UCSD-AML1 (cell line): ENCODE measurements at regions not wholly inside any gene's neighbourhood (a gene's known extent, or its start where the extent isn't known, plus 50 kb on each side); places are given as distances from the start of the nearest gene placed in this dataset.
A peak's percentile ranks its signal among the peaks of the same experiment; 100 is the strongest.

Experiments
- DNase-seq: peaks from one replicate; lab custom pipeline; 2025; ENCODE audit not compliant: unreplicated experiment; lab: John Stamatoyannopoulos, UW

DNA sequence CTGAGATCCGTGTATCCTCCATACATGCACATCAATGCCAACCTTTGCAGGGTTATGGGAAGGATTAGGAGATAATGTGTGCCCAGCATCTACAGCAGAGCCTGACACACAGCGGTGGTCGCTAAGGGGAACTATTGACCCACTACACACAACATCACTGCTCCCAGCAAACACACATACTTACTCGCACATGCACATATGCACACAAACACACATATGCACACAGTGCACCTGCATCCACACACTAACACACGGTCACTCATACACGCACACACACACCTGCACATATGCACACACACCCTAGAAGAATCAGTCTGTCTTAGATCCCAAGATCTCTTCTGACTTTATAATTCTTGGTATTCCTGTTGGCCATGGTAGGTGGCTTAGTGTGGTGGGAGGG, 118.3 kb downstream of the GYPC start:
- no peak for DNase-seq

DNA sequence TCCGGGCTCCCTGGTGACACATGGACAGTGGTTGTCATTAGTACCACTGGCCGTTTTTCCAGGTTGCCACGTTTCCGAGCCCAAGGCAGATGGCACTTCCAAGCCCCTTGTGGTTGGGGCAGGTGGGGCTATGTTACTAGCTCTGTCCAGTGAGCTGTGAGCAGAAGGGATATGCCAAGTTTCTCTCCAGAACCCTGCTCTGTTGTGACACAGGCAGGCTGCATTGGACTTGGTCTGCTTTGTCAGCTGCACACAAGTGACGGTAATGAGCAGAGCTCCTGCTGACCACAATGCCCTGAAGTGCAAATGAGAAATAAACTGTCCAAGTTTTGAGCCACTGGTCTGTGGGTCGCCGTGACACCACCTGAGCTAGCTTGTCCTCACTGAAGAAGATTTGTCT, 118.8 kb downstream of the GYPC start:
- no peak for DNase-seq

DNA sequence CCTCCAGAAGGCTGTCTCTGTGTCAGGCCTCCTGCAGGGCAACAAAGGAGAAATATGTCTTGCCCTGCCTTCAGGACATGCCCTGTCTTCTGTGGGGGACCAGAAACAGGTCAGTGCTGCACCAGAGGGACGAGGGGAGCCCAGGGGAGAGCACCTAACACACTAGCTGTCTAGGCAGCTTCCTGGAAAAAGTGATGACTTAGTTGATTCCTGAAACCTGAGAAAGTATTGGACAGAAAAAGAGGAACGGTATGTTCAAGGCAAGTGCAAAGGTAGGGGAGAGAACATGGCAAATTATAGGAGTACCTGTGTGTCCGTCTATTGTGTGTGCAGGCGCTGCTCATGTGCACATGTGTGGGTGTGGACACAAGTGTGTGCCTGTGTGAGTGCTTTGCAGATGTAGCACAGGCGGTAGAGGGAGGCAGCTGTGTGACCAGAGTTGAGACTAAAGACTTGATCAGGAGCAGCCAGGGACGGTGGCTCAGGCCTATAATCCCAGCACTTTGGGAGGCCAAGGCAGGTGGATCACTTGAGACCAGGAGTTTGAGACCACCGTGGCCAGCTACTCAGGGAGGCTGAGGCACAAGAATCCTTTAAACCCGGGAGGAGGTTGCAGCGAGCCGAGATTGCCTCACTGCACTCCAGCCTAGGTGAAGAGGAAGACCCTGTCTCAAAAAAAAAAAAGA, 119.5 kb downstream of the GYPC start:
- no peak for DNase-seq

DNA sequence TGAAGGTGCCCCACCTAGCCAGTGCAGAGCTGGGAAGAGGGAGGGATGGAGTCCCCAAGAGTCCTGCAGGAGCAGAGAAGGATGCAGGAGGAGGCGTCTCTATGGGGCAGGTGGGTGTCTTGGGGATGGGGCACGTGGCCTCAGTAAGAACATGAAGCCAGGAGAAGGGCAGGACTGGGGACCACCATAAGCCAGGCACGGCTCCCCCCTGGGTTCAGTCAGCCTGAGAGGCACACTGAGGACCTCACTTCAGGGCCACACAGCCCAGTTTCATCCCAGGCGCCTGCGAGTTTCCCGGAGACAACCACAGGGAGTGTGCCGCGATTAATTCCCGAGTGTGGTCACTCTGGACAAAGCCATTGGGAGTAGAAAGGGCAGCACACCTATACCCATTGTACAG, 120.3 kb downstream of the GYPC start:
- DNase-seq = no peak

DNA sequence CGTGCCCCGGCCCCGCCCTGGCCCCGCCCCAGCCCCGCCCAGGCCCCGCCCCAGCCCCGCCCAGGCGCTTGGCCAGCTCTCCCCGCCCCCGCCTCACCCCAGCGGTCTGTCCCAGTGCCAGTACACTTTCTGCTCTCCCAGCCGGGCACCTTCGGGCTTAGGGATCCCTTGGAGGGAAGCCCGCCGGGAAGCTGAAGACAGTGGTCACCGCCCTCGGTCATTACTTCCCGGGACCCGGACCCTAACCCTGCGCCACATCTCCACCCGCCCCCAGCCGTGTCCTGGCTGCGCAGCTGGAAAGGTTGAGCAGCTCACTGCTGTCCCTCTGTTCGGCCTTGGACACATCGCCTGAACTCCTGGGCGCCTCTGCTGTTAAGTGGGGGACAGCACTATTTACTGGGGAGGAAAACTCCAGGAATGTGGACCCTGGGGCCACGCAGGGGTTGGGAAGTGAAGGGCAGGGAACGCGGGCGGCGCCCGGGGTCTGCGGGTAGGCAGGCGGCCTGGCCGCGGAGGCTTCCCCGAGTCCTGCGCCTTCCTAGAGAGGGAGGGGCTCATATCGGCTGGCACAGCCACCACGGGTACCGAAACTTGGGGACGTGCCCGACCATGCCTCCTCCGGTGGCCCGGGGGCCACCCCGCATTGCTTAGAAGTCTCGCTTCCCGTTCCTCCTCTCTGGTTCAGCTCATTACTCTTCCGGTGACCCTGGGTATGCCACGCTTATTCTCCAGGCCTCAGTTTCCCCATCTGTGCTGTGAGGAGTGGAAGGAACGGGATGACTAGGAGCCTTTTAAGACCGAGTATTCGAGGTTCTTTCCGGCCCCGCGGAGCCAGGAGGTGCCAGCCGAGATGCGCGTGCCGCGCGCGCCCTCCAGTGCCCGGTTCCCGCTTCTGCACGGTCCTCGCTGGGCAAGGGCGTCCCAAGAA, 121.0 kb downstream of the GYPC start:
- peak; percentile 76 for DNase-seq

DNA sequence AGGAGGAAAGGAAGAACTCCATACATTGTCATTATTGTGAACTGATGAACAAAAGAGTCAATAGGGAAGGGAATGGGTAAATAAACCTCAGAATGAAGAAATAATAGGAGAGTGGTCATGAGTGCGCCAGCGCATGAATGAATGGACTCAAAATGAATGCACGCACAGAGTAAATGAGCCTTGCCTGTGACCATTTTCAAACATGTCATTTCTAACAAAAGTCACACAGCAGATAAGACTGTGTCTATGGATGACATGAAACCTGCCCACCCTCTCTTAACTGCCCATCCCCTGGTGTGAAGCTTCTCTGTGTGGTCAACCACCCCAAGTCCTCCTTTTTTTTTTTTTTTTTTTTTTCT, 121.1 kb upstream of the TEX51 start:
- no peak for DNase-seq

DNA sequence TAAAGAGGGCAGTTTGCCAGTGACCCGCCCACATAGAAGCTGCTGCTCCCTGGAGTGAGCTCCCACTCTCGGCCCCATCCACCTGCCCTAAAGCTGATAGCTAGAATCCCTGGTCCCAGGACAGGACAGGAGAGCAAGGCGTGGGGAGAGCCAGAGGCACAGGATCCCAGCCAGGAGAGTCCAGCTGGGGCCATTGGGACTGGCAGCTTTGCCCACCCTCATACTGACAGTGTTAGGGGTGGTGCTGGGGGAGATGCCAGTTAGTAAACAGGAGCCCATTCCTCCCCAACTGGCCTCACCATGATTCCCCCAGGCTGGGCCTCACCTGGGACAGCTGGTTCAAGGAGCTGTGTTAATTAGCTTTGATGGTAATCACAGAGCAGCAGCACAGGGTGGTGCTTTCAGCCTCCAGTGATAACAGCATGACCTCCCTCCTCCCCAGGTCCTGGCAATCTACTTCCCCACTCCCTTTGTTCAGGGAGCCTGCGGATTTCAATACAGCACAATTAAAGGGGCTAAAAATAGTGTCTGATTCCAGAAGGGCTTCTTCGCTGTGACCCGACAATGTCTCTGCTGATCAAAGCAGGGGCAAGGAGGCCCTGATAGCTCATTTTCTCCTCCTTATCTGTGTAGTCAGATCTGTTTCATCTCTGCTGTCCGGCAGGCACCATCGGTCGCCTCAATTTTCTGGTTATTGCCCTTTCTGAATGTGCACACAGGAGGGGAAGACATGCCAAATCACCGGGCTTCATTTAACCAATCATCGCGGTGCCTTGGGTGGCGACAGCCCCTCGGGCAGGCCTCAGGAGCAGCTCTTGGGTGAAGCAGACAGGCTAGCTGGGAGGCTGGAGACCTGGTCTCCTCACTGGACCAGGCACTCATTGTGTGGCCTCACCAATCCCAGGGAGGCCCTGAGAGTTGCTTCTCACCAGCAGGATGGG, 119.9 kb upstream of the TEX51 start:
- DNase-seq = no peak

DNA sequence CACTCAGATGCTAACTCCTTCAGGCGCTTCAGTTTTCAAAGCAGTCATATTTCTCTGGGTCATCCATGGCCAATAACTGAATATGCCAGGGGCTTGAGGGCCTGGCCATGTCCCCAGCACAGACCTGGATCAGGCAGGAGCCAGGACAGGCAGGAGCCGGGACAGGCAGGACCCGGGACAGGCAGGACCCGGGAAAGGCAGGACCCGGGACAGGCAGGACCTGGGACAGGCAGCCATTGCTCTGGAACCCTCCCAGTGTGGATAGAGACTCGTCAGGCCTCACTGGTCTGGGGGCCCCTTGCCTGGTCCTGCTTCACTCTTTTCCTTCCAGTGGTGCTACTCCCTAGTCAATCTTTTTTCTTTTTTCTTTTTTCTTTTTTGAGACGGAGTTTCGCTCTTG, 117.5 kb upstream of the TEX51 start:
- no peak for DNase-seq

DNA sequence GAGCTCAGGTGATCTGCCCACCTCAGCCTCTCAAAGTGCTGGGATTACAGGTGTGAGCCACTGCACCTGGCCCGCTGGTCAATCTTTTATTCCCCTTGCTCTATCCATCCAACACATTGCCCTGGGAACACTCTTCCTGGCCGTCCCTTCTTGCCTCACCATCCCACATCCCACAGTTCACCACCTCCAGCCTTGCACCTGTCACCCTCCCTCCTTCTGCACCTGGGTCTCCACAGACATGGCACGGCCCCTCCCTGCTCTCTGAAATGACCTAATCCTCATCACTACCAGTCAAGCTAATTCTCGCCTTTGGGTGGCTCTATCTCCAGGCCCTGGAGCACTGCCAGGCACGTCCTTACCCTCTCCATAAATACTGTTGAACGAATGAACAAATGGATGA, 116.9 kb upstream of the TEX51 start:
- no peak for DNase-seq

DNA sequence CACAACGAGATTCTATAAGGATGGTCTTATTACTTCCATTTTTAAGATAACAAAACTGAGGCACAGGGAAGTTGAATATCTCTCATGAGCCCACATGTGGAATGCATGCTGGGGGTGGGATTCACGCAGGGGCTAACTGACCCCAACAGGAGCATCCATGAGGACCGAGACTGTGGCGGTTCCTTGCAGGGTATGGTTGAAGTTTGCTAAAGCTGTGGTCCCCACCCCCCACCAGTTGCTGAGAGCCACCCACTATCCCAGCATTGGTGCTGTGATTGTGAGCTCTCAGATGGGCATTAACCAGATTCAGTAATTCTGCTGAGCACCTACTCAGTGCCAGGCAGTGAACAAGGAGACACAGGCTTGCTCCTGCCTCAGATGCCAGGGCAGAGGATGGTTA, 116.0 kb upstream of the TEX51 start:
- DNase-seq = no peak

DNA sequence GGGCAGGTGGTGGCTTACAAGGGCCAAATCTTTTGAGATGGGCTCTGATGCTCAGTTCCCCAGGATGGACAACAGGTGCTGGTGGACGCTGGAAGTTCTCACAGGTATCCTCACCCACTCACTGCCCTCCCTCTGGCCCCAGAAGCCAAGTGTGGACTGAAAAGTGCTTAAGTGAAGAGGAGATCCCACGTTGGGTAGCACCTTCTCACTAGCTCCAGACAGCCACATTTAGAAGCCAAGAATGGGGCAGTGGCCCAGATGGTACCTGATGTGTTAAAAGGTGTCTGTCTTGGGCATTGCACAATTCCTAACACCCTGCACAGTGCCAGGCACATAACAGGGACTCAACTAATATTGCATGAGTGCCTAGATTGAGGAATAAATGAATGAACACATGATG, 115.3 kb upstream of the TEX51 start:
- no peak for DNase-seq

DNA sequence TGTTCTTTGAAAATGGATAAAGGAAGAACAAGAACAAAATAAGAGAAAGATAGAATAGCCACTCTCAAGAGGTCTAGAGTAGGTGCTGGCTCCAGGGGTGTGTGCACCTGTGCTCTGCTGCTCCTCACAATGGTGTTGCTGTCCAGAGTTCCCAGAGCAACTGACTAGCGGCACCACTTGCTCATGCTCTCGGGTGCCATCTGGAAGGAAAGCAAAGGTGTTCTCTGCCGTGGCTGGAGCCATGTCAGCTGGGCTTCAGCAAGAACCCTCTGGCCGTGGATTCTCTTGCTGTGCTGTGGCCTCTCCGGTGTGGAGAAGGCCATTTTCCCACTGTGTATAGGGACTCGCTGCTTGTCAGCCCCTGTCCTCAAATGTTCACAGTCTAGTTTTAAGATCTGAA, 114.6 kb upstream of the TEX51 start:
- no peak for DNase-seq

DNA sequence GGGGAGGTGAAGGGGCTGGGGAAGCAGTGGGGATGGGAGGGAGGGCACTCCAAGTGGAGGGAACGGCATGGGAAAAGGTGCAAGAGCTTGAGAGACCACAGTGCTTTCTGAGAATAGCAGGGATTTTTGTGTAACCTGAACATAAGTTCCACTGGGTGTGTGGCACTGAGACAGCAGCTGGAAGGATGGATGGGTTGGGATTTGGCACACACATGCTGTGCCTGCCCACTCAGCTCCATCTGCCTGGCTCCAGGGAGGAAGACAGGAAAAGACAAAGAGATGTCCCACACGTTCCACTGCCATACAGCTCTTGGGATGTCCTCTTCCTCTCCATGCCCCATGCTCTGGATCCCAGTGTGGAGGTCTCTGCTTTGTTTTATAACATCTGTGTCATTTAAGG, 114.1 kb upstream of the TEX51 start:
- DNase-seq = no peak

DNA sequence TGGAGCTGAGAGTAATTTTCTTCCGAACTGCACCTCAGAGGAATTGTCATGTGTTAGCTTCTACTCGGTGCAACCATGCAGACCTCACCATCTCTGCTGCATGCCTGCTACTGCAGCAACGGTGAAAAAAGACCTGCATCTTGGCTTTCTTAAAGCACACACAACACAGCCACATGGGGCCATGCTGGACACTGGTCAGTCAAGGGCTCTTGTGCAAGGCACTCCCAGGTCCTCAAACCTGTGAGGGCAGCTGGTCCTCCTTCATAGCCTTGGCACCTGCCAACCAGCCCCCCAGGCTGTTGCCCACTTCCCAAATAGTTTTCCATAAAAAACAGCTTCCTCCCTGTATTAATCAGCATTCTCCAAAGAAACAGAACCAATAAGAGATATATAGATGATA, 113.5 kb upstream of the TEX51 start:
- no peak for DNase-seq

DNA sequence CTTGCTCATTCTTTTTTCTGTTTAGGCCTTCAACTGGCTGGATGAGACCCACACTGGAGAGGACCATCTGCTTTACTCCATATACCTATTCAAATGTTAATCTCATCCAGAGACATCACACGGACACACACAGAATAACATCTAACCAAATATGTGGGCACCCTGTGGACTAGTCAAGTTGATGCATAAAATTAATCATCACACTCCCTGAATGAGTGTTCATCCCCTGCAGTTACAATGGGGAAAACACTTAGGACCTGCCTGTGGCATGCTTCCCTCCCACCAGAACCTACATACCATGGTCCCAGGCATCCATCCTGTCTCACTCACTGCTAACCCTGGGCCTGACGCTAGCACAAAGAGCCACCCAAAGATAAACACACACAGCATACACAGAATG, 112.8 kb upstream of the TEX51 start:
- no peak for DNase-seq

DNA sequence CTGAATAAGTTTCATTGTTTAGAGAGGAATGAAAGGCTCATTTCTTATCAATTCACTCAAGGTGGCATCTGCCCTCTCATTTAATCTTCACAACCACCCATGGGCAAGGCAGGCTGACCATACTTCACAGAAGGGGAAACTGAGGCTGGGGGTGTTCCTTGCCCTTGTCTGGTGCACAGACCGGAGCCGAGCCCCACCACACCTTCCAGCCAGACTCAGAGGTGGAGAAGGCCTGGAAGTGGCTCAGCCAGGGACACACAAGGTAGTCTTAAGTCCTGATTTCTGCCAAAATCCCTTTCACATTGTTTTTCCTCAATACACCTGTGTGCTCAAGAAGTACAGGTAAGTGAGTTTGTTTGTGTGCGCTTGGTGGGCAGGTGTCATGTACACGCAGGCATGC, 111.9 kb upstream of the TEX51 start:
- no peak for DNase-seq

DNA sequence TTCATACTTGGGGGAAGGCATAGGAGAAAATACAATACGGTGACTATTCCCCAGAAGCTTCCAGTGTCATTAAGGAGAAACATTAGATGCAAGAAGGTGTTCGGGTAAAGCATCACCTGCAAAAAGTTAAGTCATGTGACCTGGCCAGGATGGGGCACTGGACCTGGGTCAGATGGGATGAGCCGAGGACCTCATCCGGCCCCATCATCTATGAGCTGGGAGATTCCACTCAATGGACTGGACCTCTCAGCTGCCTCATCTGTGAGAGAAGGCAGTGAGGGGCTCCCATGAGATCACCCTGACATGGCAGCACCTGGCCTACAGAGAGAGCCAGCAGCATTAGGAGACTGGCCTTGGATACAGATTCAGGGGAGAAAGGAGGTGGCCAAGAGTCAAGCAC, 111.4 kb upstream of the TEX51 start:
- DNase-seq = no peak

DNA sequence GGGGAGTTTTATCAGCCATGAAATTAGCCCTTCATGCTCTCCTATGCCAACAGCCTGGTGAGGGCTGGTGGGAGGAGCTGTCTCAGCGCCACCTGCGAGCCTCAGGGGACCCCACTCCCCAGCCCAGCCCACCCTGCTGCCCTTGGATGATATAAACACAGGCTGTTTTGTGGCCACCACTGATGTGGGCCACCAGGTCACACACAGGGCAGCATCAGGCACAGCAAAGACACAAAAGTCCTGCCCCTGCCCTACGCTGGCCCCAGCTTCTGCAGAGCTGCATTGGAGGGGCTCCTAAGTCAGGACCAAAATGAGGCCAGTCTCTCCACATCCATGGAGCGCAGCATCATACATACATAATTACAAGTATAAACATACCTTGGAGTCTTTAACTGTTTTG, 110.6 kb upstream of the TEX51 start:
- no peak for DNase-seq

DNA sequence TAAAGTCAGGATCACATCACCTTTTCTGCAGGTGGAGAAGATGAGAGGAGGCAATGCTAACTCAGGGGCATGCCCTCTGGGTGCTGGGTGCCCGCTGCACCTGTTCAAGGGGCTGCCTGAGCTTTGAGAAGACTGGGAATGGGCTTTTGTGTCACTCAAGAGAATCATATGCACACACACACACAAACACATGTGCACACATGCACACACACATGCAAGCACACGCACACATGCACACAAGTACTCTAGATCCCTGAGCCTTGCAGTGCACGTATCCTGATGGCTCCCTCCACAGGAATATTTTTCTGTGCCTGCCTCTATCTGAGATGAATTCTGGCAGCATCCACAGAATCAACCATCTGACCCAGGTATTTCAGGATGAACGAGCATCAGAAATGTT, 110.0 kb upstream of the TEX51 start:
- no peak for DNase-seq

DNA sequence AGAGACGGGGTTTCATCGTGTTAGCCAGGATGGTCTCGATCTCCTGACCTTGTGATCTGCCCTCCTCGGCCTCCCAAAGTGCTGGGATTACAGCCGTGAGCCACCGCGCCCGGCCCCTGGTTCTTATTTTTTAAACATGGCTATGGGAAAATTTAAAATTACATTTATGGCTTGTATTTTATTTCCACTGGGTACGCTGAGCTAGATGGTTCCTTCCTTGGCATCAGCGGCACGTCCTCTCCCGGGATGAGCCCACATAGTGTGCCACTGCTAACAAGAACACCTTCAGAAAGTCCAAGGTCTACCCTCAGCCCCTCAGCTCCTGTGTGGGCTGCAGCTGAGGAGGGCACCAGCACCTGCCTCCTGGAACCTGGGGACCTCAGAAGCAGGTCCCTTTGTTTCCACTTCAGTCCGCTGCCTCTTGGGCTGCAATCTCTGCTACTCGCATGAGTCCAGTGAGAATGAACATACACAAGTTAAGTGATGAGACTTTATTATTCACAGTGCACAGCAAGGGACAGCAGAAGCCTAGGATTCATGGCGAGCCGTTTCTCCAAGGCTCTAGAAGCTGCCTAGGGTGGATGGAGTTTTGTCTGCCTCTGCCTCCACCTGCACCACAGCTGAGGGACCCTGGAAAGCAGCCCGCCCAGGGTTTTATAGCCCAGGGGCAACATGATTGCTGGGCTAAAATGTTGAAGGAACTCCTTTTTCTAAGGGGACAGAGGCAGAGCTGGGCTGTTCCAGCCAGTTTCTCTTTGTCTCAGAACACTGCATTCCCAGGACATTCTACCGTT, 107.5 kb upstream of the TEX51 start:
- DNase-seq = no peak

DNA sequence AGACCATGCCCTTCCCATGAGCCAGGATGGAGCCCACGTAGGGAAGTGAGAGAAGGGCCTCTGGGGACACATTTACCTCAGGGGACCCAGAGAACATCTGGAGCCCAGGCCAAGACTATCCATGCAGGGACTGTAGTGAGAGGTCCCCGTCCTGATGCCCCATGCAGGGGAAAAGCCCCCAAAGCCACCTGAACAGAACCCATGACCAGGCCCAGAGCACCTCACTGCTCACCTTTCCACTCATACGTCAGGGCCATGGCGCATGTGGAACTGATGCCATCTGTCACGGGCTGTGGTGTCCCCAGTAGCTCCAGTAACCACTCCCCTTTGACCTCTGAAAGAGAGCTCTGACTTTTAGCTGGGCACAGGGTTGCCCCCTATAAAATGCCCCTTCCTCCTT, 106.5 kb upstream of the TEX51 start:
- no peak for DNase-seq
